UCSD-AML1 (cell line): ENCODE measurements at regions not wholly inside any gene's neighbourhood (a gene's known extent, or its start where the extent isn't known, plus 50 kb on each side); places are given as distances from the start of the nearest gene placed in this dataset.

ENCODE experiments used
- DNase-seq: peaks from one replicate; lab custom pipeline; 2025; ENCODE audit not compliant: unreplicated experiment; lab: John Stamatoyannopoulos, UW

- DNase-seq = no peak
Measured at GRCh38 chr12:65623507-65623906, 200.8 kb upstream of the HMGA2 start.

GRCh38 chr12:65624554-65625086, 199.7 kb upstream of the HMGA2 start:
- DNase-seq = no peak

DNA sequence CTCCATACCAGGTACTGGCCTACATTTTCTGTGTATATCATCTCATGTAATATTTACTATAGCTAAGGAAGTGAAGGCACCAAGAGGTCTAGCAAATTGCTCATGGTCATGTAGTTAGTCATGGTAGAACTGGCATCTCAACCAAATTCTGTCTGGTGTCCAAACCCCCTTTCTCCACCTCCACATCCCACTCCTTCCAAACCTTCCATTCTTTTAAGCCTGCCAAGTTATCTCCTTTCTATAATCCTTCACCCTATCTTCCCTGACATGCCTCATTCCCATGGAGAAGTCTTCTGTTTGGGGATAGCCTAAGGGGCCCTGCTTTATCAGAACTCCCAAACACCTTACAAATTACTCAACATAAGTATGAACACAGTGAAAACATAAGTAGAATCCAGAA, 196.2 kb upstream of the HMGA2 start:
- DNase-seq = no peak

- no peak for DNase-seq
Measured at GRCh38 chr12:65630555-65630954, 193.7 kb upstream of the HMGA2 start.

- no peak for DNase-seq
Measured at GRCh38 chr12:65631621-65632111, 192.6 kb upstream of the HMGA2 start.

DNA sequence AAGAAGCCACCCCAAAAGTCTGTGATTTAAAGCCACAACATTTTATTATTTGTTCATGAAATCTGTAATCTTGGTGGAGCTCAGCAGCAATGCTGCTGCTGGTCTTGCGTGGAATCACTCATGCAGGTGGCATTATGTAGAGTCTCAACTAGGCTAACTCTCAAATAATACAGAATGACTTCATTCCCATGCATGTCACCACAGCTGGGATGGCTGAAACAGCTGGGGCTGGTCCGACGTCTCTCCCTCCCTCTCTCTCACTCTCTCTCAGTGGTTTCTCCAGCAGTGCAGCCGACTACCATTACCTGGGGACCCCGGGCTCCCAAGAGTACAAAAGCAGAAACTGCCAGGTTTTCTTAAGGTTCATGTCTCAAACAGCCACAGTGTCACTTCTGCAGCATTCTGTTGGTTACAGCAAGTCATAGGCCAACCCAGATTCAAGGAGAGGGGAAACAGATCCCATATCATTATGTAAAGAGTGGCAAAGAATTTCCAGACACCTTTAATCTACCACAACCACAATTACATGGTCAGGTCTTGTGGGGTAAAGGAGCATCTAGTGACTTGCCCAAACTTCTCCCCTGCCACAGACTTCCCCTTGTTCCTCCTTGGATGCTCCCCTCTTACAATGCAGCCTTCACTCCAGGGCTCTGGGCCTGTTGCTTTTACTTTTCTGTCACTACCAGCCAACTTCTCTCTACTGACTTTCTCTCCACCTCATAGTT, 192.0 kb upstream of the HMGA2 start:
- DNase-seq = no peak

DNA sequence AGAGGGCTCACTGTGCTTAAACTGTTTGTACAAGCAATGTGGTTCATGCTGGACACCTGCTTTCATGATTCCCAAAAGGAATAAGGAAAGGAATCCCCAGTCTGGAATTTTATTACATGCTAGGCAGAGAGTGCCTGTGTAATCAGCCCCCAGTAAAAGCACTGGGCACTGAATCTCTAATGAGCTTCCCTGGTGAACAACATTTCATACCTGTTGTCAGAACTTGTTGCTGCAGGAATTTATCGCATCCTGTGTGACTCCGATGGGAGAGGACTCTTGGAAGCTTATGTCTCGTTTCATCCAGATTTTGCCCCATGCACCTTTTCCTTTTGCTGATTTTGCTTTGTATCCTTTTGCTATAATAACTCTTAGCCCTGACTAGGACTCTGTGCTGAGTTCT, 190.2 kb upstream of the HMGA2 start:
- no peak for DNase-seq

GRCh38 chr12:65634626-65635331, 189.5 kb upstream of the HMGA2 start:
- no peak for DNase-seq

DNA sequence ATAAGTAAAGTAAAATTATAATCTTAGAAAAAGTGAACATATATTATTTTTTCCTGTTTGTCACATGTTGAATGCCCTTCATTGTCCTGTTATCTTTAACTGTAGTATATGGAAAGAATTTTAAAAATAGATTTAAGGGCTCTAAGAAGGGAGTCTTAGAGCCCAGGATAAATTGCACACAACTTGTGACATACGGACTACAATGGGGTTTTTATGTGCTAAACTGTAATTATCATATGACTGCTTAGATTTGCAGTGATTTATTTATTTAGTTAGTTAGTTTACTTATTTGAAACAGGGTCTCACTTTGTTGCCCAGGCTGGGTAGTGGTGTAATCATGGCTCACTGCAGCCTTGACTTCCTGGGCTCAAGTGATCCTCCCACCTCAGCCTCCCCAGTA, 187.8 kb upstream of the HMGA2 start:
- no peak for DNase-seq

DNA sequence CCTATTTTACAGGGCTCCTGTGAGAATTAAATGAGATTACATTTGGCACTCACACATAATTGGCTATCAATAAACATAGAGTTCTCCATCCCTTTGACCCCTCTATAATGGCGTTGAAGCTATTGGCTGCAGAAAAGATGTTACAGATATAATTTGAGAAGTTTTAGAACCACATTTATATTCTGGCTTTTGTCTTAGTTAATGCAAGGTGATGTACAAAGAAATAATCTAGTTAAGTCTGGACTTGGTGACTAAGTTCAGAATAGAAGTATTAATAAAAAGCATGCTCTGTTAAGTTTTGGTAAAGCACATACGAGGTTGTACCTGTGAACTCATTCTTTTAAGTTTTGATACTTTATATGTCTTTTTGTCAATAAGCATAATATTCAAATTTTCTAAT, 187.1 kb upstream of the HMGA2 start:
- no peak for DNase-seq

- DNase-seq = no peak
Measured at GRCh38 chr12:65637774-65638173, 186.5 kb upstream of the HMGA2 start.

DNA sequence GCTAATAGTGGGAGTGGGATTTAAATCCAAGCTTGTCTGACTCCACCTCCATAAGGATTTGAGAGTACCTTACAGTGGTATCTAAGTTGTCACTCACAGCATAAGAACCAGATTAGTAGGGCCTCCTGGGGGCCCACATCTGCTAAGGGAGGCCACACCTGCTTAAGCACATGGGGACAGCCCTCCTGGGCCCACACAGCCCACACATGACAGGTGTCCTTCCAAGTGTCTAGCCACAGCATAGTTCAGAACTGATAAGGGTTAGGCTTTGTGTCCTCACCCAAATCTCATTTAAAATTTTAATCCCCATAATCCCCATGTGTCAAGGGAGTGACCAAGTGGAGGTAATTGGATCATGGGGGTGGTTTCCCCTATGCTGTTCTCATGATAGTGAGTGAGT, 186.0 kb upstream of the HMGA2 start:
- DNase-seq = no peak

DNA sequence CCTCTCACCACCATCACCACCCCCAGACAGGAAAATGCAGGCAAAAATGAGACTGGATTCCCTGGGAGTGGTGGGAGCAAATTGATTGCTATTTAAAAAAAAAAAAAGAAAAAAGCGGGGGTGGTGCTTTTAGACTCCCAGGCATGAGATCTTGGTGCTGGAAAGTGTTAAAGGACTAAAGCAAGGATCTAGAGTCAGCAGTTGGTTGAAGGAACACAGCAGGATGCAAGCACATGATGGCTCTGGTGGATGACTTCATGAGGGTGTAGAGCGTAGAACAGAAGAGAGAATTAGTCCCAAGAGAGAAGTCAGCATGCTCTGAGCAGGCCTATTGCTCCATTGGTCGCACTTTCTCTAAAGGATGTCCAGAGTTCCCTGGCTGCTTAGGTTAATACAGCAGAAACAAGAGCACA, 183.8 kb upstream of the HMGA2 start:
- no peak for DNase-seq

GRCh38 chr12:65642061-65642661, 182.1 kb upstream of the HMGA2 start:
- no peak for DNase-seq

DNA sequence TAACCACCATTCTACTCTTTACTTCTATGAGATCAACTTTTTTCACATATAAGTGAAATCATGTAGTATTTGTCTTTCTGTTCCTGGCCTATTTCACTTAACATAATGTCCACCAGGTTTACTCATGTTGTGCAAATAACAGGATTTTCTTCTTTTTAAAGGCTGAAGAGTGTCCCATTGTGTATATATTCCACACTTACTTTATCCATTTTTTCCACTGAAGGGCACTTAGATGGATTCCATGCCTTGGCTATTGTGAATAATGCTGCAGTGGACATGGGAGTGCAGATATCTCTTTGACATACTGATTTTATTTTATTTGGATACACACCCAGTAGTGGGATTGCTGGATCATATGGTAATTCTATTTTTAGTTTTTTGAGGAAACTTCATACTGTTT, 181.1 kb upstream of the HMGA2 start:
- DNase-seq = no peak

DNA sequence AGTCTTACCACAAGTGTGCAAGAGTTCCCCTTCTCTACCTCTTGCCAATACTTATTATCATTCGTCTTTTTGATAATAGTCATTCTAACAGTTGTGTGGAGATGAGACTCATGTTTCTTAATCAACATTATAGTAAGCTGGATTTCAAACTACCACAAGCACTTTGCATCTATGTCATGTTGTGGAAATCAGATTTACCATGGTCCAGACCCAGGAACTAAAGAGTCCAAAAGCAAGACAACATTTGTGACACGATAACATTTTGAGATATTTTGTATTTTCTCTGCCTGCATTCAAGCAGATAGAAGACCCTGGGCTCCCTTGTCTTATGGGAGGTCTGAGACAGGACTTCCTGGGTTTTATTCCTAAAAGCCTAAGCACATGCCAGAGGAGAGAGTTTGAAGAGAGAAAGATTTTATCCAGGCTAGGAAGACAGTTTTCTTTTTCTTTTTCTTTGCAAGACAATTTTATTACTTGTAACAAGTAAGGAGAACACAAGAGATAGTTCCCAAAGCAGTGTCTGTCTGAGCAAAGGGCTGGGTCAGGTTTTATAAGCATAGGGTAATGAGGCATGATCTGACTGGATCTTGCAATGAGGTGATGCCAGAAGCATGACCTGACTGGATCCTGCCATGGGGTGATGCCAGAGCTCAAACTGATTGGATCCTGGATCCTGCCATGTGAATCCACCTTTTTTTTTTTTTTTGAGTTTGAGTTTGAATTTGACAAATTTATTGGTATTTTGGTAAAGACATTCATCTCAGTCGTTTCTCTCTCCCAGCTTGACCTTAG, 180.5 kb upstream of the HMGA2 start:
- no peak for DNase-seq

GRCh38 chr12:65646127-65646643, 178.1 kb upstream of the HMGA2 start:
- no peak for DNase-seq

DNA sequence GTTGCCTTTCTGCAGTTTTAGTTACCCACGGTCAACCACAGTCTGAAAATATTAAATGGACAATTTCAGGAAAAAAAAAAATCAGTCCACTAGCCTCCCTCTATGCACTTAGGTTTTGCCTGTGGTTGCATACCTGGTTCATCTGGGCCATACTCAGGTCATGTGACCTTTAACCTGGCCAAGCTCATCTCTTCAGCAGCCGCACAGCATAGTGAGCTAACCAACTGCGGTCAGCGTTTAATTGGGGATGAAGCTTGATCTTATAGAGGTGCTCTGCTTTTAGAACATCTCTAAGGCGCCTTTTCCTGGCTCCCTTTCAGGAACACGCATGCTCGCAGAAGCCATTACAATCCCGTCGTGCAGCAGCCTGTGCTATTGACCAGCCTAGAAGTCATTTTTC, 177.2 kb upstream of the HMGA2 start:
- no peak for DNase-seq

- DNase-seq = no peak
Measured at GRCh38 chr12:65648461-65648860, 175.8 kb upstream of the HMGA2 start.

- no peak for DNase-seq
Measured at GRCh38 chr12:65649126-65649525, 175.2 kb upstream of the HMGA2 start.

DNA sequence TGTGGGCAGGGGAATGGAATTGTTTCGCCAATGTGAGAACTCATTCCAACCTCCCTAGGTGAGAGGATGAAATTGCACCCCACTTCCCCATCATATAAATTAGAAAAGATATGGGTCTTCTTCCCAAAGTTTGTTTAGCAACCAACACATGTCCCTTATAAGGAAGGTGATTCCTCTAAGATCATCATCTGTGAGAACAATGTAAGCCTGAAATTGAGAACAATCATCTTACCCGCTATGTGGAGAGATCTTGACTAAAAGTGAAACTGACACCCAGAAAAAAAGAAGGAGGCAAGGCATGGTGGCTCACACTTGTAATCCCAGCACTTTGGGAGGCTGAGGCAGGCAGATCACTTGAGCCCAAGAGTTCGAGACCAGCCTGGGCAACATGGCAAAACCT, 173.2 kb upstream of the HMGA2 start:
- no peak for DNase-seq
